ENCODE measurements at regions not wholly inside any gene's neighbourhood (a gene's known extent, or its start where the extent isn't known, plus 50 kb on each side); places are given as distances from the start of the nearest gene placed in this dataset.

DNA sequence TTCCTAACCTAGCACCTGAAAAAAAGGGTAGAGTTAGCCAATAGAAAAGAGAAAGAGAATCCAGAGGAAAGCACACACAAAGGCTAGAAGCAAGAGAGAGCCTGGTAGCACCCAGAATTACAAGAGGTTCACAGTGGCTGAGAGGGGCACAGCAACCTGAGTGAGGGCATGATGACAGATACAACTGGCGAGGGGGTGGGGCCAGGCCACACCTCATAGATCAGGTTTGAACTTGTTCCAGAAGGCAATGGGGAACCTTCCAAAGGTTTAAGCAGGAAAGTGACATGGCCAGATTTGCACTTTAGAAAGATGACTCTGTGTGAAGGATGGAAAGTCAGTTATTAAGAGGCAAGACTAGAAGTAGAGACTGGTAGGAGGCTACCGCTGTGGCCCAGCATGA is 148.0 kb downstream of the TTC32 start:
- intact Hi-C loops (cut with DNase I), result no loop called here
- peak; percentile 56 for DNase-seq (ENCODE audit: low spot score)

DNA sequence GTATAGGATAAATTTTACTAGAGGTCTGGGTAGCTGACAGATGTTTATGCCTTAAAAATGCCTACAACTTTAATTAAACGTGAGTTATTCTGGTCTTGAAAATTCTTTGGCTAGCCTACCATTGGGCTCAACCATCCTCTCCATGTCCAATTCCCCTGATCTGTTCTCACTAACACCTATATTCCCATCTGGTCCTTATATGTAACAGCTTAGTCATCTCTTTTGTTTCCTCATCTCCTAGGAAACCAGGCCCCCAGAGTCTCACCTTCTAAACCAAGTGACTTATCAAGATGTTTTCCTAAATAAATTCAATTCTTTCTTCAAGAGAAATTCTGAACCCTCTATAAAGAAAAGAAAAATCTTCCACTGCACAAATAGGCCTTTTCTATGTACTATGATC is 148.5 kb downstream of the TTC32 start:
- DNase-seq (ENCODE audit: low spot score), result no peak
- intact Hi-C loops (cut with DNase I), result no loop called here

- DNase-seq (ENCODE audit: low spot score), result no peak
- intact Hi-C loops (cut with DNase I), result no loop called here
These were observed 149.3 kb downstream of the TTC32 start for GRCh38 chr2:19752500-19752899.

DNA sequence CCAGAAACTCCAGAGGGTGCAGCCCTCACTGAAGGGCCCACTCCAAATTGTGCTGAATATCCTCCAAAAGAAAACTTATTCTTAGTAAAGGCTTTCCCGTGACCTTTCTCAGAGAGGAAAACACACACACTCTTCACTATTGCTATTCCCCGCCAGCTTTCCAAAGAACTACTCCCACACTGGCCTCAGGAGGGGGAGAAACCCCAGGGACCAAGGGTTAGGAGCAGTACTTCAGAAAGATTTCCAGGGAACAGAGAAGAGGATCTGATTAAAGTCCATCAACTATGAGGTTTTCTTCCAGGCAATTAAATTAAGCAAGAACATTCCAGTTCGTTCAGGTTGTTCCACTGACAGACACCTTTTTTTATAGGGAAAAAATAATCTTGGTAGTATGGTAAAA is 150.2 kb downstream of the TTC32 start:
- intact Hi-C loops (cut with DNase I), result no loop called here
- DNase-seq (ENCODE audit: low spot score), result peak; percentile 24

DNA sequence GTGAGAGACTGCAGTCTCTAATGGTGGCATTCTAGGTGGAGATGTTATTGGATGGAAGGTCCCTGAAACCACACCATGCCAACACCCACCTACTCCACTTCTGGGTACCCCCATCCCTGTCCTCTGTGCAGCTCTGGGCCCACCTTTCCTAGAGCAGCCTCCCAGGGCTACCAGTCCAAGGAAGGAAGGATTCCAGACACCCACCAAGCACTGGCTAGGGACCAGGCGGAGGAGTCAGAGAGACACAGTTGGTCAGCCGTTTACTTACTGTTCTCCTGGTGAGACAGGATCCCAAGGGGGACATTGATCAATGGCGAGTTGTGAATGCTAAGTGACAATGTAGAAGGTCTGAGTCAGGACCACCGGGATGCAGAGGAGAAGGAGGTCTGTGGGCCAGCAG is 151.6 kb downstream of the TTC32 start:
- DNase-seq (ENCODE audit: low spot score), result peak; percentile 33
- intact Hi-C loops (cut with DNase I), result no loop called here

DNA sequence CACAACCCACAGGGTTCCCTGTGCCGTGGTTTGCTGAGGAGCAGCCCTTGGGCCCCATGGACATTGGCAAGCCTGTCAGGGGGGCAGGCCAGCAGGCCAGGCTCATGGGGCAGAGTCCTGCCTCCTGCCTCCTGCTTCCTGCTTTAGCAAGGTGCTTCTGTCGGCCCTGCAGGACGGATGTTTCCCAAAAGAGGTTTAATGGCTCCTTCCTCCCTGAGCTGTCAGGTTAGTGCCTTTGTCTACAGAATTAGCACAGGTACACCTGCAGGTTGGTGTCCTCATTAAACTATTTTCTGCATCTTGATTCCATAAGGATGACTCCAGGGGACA is 152.3 kb downstream of the TTC32 start:
- intact Hi-C loops (cut with DNase I), result no loop called here
- peak; percentile 58 for DNase-seq (ENCODE audit: low spot score)

DNA sequence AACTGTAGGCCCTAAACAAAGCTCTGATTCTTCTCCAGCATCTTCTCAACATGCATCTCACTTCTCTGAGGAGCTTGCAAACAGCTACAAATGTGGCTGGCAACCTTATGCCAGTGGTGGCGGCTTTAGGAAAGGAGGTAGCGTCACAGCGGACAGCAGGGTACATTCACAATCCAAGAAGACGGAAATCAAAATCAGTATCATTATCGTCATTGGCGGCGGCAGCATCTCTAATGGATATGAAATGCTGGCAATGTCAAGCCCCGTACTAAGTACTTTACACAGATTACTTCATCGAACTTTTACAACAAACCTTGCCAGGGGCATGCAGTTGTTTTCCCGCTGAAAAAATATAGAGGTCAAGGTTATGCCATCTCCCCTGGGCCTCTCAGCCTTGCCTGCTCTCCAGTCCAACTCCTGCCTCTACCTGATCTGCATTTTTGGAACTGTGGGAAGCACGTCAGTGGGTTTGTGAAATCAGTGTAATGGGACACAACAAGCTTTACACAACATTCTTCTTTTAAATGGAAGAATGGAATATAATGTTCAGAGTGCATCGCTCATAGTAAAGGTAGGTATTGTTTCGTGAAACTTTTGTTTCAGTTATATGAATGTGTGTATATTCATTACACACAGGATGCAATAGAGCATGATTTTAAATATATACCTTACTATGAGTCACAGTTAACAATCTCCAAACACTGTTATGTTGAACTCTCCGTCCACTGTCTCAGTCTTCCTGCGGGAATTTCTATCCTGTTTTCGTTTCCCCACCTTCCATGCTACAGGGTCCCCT is 152.9 kb downstream of the TTC32 start:
- intact Hi-C loops (cut with DNase I), result no loop called here
- peak; percentile 51 for DNase-seq (ENCODE audit: low spot score)

DNA sequence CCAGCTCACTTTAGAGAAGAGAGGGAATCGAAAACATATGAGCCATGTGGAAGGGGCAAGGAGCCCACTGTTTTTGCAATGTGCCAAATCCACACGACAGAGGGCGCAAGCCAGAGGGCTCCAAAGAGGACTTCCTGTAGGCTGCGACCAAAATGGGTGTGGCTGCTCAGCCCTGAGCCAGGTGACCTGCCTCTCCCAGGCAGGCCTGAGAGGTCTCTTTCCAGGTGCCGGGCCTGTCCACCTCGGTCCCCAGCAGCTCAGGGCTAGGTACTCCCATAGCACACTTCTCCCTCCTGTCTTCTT is 153.8 kb downstream of the TTC32 start:
- intact Hi-C loops (cut with DNase I), result no loop called here
- DNase-seq (ENCODE audit: low spot score), result peak; percentile 66

DNA sequence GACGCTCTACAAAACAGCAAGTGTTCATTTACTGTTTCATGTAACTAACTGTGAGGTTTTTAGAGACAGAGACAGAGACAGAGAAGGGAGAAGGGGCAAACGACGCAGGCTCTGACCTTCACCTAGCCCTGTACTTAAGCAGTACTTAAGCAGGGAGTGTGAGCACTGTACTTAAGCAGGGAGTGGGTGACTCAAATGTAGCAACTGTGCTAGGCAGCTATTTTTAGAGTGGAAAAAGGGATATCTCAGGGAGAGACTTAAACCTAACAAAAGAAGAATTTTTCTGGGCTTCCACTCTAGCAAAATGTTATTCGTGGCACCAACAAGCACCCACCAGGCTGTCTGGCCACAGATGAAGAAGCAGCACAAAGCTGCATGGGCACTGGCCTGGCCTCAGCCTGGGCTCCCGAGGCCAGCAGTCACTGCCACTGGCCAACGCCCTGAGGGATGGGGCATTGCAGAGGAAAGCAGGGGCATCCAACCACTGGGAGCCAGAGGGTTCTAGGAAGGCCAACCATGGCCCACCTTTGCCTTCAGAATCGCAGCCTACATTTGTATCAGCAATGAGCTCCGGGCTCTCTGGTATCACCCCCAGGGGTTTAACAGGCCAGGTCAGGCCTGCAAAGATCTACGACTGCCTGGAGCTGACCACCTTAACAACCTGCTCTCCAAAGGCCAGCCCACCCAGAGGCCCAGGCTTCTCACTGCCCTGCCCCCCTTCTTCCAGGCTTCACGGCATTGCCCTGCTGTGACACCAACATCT is 154.3 kb downstream of the TTC32 start:
- peak; percentile 55 for DNase-seq (ENCODE audit: low spot score)
- intact Hi-C loops (cut with DNase I), result no loop called here

DNA sequence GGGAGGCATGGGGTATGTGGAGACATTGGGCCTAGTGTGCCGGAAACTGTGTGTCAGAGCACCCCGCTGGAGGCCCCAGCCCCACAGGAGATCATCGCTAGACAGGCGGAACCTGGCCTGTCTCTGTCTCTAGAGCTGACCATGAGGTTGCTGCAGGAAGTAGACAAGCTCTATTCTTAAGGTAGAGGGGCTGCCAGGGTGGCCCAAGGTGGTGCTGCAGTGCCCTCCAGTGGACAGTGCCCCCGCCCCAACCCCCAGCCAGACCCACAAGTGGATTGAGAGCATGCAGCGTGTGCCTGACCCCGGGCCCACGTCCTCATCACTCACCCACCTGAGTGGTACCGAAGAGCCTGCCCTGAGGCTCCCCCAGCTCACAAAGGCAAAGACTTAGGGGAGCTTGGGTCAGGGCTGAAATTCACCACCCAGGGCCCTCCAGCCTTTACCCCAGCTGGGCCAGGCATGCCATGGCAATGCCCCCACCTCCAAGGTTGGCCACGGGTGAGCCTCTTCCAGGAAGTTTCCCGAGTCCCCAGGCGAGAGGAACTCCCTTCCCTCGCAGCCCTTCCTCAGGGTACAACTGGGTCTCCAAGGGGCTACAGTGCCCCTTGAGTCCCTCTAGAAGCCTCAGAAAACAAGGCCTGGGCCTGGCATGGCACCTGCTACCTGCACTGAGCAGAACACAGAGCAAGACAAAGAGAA is 155.0 kb downstream of the TTC32 start:
- intact Hi-C loops (cut with DNase I), result no loop called here
- DNase-seq (ENCODE audit: low spot score), result peak; percentile 66

DNA sequence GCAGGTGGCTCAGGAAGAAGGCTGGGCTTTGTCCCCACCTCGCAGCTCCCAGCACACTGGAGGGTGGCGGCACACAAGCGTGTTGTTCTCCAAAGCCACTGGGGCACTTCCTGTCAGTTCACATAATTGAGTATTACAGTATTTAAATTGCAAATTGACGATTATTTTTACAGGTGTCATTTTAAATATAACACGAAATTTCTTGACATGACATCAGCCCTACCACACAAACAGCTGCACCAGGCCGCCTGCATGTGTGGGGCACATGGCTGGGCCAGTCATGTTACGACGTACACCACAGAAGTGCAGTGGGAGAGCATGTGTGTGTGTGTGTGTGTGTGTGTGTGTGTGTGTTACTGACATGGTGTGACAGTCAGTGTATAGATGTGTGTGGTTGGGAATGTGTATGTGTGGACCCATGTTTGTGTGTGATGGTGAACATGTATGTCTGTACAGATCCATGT is 155.6 kb downstream of the TTC32 start:
- intact Hi-C loops (cut with DNase I), result no loop called here

GRCh38 chr2:19745318-19746136 is 156.3 kb downstream of the TTC32 start:
- peak; percentile 67 for DNase-seq (ENCODE audit: low spot score)
- intact Hi-C loops (cut with DNase I), result no loop called here

More for the DNA sequence above, 155.6 kb downstream of the TTC32 start:
- peak; percentile 65 for DNase-seq (ENCODE audit: low spot score)

DNA sequence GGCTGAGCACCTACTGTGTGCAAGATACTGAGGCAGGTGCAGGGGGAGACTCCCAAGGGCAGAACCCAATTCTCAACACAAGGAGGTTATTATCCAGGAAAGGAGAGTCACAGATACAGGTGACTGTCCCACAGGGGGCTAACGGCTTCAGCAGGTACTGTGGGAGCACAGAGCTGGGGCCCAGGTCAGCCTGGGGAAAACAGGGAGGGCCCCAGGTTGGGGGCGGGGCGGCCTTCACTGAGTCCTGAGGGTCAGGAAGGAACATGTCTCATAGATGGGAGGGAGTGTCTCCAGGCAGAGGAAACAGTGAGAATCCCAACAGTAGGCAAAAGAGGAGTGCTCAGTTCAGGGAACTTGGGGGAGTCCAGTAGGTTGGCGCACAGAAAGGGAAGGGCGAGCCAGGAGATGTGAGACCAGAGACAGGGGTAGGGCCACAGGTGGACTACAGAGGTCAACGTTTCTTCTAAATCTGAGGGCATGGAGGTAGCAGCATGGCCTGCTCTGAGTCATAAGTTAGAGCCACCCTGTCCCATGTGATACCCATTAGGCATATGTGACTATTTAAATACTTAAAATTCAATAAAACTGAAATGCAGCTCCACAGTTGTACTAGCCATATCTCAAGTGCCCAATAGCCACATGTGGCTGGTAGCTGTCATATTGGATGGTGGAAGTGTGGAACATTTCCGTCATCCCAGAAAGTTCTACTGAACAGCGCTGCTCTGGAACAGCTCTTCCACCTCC is 157.2 kb downstream of the TTC32 start:
- intact Hi-C loops (cut with DNase I), result no loop called here

GRCh38 chr2:19743641-19744040 is 158.1 kb downstream of the TTC32 start:
- intact Hi-C loops (cut with DNase I), result no loop called here
- DNase-seq (ENCODE audit: low spot score), result peak; percentile 72

More for the DNA sequence above, 157.2 kb downstream of the TTC32 start:
- DNase-seq (ENCODE audit: low spot score), result peak; percentile 51

GRCh38 chr2:19742872-19743271 is 158.9 kb downstream of the TTC32 start:
- DNase-seq (ENCODE audit: low spot score), result no peak
- intact Hi-C loops (cut with DNase I), result no loop called here

DNA sequence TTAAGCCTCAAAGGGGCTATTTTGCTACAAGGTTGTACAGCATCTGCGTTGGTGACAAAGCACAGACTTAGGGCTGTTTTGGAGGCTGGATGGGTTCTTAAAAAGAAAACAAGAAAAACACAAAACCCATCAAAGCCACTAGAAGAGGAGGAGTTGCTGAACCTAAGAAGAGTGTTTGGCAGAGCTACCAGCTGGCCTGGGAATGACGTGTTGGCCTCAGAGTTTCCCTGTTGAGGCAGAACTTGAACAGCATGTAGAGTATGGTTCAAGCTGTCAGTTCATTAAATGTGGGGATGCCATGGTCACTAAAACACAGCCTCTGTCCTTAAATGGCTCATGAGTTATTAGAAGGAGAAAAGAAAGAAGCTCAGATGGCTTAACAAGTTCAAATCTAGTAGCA is 162.5 kb downstream of the TTC32 start:
- DNase-seq (ENCODE audit: low spot score), result no peak
- intact Hi-C loops (cut with DNase I), result no loop called here

GRCh38 chr2:19738707-19739106 is 163.1 kb downstream of the TTC32 start:
- DNase-seq (ENCODE audit: low spot score), result no peak
- intact Hi-C loops (cut with DNase I), result no loop called here

DNA sequence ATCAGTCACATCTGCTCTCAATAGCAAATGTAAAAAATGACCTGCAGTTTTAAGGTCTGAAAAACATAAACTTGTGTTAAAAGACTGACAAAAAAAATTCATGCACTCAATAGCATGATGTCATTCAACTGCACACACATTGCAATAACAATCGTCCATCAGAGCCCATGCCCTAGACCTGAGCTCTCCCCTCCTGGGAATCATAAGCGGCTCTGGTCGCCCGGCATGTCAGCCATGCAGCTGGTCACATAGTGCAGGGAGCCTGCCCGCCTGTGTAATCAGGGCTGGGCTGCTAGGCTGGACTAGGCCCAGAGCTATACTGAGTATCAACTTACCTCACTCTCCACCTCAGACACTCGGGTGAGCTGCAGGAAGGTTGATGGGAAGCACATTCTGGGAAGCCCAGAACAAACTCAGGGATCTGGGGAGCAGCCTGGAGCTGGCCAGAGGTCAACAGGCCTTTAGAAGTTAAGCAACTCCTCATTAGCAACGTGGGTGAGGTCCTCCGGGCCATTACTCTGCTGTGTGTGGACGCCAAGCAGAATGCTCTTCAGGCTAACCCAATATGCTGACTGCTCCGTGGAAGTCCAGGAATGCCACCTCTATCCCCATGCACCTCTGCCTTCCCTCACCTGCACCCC is 165.5 kb downstream of the TTC32 start:
- intact Hi-C loops (cut with DNase I), result no loop called here
- DNase-seq (ENCODE audit: low spot score), result no peak

DNA sequence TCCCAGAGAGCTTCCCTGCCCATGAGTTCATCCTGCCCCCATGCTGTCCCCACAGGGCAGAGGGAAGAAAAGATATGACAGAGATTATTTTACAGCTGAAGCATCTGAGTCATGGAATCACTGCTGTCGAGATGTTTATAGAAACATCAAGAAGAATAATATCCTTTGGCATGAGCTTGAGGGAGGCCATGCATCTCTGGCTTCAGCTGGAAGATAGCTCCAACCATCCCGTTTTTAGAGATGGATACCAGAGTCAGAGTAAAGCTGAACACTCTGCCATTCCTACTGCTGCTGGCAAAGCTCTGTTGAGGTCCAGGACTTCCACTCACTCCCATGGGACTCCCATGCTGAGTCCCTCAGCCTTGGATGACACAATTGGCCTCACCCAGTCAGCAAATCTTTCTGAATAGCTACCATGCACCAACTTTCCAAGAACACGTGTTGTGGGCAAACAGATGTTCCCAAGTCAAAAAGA is 167.8 kb downstream of the TTC32 start:
- peak; percentile 27 for DNase-seq (ENCODE audit: low spot score)
- intact Hi-C loops (cut with DNase I), result no loop called here
